Naive thymus-derived CD8-positive, alpha-beta T cell (primary cell): ENCODE measurements at regions not wholly inside any gene's neighbourhood (a gene's known extent, or its start where the extent isn't known, plus 50 kb on each side); places are given as distances from the start of the nearest gene placed in this dataset.

Experiments
- ATAC-seq, 2 donors: fragments of 150-1000 bp; cut with Tn5 transposase in 1 of 2; sonication (Bioruptor Pico), chemical (Tn5 transposase) in 1 of 2; 1 replicate in 1 of 2; 2 replicates in 1 of 2; pipeline ENCODE4 v1.10.0; 2021; ENCODE audit warnings: mild to moderate bottlenecking in 2 of 2, moderate library complexity in 2 of 2
- POLR2A ChIA-PET: fragments of 350-600 bp; sonication (Branson Sonifier 250); formaldehyde crosslinking; loops from one replicate; lab custom pipeline; 2021; ENCODE audit warnings: antibody characterized with exemption; lab: Charles Lee
- DNase-seq, 10 donors: peaks; one replicate each; pipeline versions ENCODE4 v3.0.0 to v3.0.0-alpha.2; 2020 to 2022
- H3K27ac Mint-ChIP-seq, 10 donors: one replicate each; pipeline ENCODE4 v1.8.0; 2020 to 2022; ENCODE audit warnings: mild to moderate bottlenecking in 10 of 10, mixed read lengths in 10 of 10, moderate library complexity in 4 of 10, inconsistent platforms in 1 of 10
- H3K27me3 Mint-ChIP-seq, 5 donors: one replicate each; pipeline ENCODE4 v1.8.0; 2021 to 2022; ENCODE audit warnings: mixed read lengths in 5 of 5
- H3K36me3 Mint-ChIP-seq, 3 donors: one replicate each; pipeline ENCODE4 v1.8.0; 2020 to 2022; ENCODE audit warnings: mixed read lengths in 3 of 3, mild to moderate bottlenecking in 2 of 3, inconsistent platforms in 1 of 3
- H3K4me1 Mint-ChIP-seq, 4 donors: one replicate each; pipeline ENCODE4 v1.8.0; 2021 to 2022; ENCODE audit warnings: mixed read lengths in 4 of 4
- H3K4me3 Mint-ChIP-seq, 10 donors: one replicate each; pipeline ENCODE4 v1.8.0; 2020 to 2022; ENCODE audit warnings: mild to moderate bottlenecking in 10 of 10, mixed read lengths in 10 of 10, moderate library complexity in 6 of 10, inconsistent platforms in 1 of 10
- H3K9me3 Mint-ChIP-seq, 9 donors: one replicate each; pipeline ENCODE4 v1.8.0; 2020 to 2022; ENCODE audit warnings: mixed read lengths in 9 of 9, mild to moderate bottlenecking in 3 of 9, inconsistent platforms in 1 of 9, moderate library complexity in 1 of 9

DNA sequence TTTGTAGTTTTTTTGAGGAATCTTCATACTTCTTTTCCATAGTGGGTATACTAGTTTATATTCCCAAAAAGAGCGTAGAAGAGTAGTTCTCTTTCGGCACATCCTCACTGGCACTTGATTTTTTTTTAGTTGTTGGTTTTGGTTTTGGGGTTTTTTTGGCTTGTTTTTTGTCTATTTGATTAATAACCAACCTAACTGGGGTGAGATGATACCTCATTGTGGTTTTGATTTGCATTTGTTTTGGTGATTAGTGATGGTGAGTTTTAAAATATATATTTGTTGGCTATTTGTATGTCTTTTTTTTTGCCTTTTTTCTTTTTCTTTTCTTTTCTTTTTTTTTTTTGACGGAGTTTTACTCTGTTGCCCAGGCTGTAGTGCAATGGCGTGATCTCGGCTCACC lies 69.7 kb upstream of the BTG1 start:
- H3K9me3 Mint-ChIP-seq = peaks cover 0 to 16% (median 11%) of the 10 kb centered on the region in 9 donors
- ATAC-seq = no peak
- no peak overlapping the region for H3K4me3 Mint-ChIP-seq
- H3K27me3 Mint-ChIP-seq = no peaks in the 10 kb centered on the region
- no peak for DNase-seq
- peak overlapping the region in 1 of 10 donors; percentile 6 for H3K27ac Mint-ChIP-seq
- POLR2A ChIA-PET = interaction anchor here (0.6 to 1.0 kb wide), 5 partner anchors 21 to 184 kb away, joined by 3 to 9 read pairs (median 4); partner anchors contain the start of gene BTG1
- H3K36me3 Mint-ChIP-seq = peaks cover 0 to 11% (median 9%) of the 10 kb centered on the region in 3 donors
- H3K4me1 Mint-ChIP-seq = peaks cover 19 to 48% (median 34%) of the 10 kb centered on the region in 4 donors

GRCh38 chr12:92213166-92213565 lies 67.5 kb upstream of the BTG1 start:
- peaks cover 20 to 56% (median 44%) of the 10 kb centered on the region in 4 donors for H3K4me1 Mint-ChIP-seq
- POLR2A ChIA-PET = interaction anchor here (1.5 to 9.6 kb wide), 2 partner anchors 69 to 107 kb away, joined by 3 to 189 read pairs; partner anchors contain the start of gene BTG1
- peak overlapping the region in 4 of 10 donors; percentile 13 to 67 (median 36) for H3K27ac Mint-ChIP-seq

DNA sequence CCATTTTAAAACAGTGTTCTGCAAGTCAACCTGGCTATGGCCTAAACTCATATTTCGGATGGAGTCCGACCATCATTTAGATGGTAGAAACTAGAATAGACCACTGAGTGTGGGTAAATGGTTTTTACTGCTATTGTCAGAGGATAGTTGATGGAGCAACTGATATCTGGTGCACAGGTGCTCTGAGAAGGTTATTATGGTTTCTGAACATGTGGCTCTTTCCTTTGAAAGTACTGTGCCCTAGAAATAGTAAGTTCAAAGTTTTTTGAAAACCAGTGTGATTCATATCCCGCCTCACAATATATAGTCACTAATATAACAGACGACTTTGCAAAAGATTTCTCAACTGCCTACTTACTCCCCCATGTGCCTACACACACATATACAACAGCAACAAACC lies 64.4 kb upstream of the BTG1 start:
- Mint-ChIP-seq H3K27me3 (no peaks in the 10 kb centered on the region), H3K4me1 (peaks cover 27 to 53% (median 44%) of the 10 kb centered on the region in 4 donors), H3K4me3 (peak overlapping the region; percentile 38 to 87 (median 74)), H3K36me3 (peaks cover 0 to 10% (median 9%) of the 10 kb centered on the region in 3 donors), H3K27ac (peak overlapping the region; percentile 83 to 98 (median 92)), H3K9me3 (peaks cover 0 to 21% (median 10%) of the 10 kb centered on the region in 9 donors)
- POLR2A ChIA-PET = interaction anchor here (1.3 to 9.6 kb wide), 2 partner anchors 66 to 154 kb away, joined by 11 to 189 read pairs; partner anchors contain the start of gene BTG1
- DNase-seq (peak in 2 of 10 donors; percentile 22 to 34), ATAC-seq (peak; percentile 62 to 72)

More at GRCh38 chr12:92213166-92213565, 67.5 kb upstream of the BTG1 start:
- Mint-ChIP-seq H3K27me3 (no peaks in the 10 kb centered on the region), H3K9me3 (peaks cover 0 to 21% (median 10%) of the 10 kb centered on the region in 9 donors), H3K4me3 (no peak overlapping the region), H3K36me3 (peaks cover 0 to 10% (median 9%) of the 10 kb centered on the region in 3 donors)
- no peak for ATAC-seq
- DNase-seq = no peak

GRCh38 chr12:92208613-92209121 lies 63.0 kb upstream of the BTG1 start:
- H3K9me3 Mint-ChIP-seq = peaks cover 0 to 21% (median 6%) of the 10 kb centered on the region in 9 donors
- peak; percentile 87 to 88 for ATAC-seq
- POLR2A ChIA-PET = interaction anchor here (0.6 to 9.6 kb wide), 19 partner anchors 8 to 386 kb away, joined by 3 to 189 read pairs (median 4); partner anchors contain the start of gene BTG1
- H3K27ac Mint-ChIP-seq = peak overlapping the region; percentile 85 to 98 (median 92)
- peaks cover 0 to 10% (median 4%) of the 10 kb centered on the region in 3 donors for H3K36me3 Mint-ChIP-seq
- peak overlapping the region; percentile 45 to 87 (median 76) for H3K4me3 Mint-ChIP-seq
- peaks cover 23 to 49% (median 40%) of the 10 kb centered on the region in 4 donors for H3K4me1 Mint-ChIP-seq
- H3K27me3 Mint-ChIP-seq = no peaks in the 10 kb centered on the region
- DNase-seq = peak in 6 of 10 donors; percentile 7 to 68 (median 46)

GRCh38 chr12:92206596-92206995 lies 61.0 kb upstream of the BTG1 start:
- no peaks in the 10 kb centered on the region for H3K27me3 Mint-ChIP-seq
- peaks cover 0 to 17% (median 2%) of the 10 kb centered on the region in 9 donors for H3K9me3 Mint-ChIP-seq
- H3K27ac Mint-ChIP-seq = peak overlapping the region in 3 of 10 donors; percentile 12 to 50 (median 22)
- DNase-seq = no peak
- no peak overlapping the region for H3K4me3 Mint-ChIP-seq
- H3K4me1 Mint-ChIP-seq = peaks cover 24 to 41% (median 37%) of the 10 kb centered on the region in 4 donors
- H3K36me3 Mint-ChIP-seq = peaks cover 0 to 6% (median under 1%) of the 10 kb centered on the region in 3 donors
- no peak for ATAC-seq
- POLR2A ChIA-PET = interaction anchor here (0.9 to 9.6 kb wide), 4 partner anchors 16 to 191 kb away, joined by 3 to 189 read pairs (median 3); partner anchors contain the start of gene BTG1

DNA sequence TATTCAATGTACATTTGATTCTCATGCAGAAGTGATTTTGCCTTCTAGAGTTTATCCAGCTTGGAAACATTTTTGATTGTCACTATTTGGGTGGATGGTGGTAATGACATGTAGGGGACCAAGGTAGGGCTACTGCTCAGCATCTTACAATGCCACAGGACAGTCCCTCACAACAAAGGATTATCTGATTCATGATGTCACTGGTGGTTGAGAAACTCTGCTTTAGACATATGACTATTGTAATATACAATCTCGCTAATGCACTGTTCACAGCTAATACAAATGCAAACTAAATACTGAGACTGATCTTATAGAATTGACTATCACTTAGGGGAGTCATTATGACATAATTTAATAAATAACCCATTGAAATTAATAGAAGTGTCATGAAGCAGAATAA lies 60.4 kb upstream of the BTG1 start:
- ATAC-seq (no peak), DNase-seq (no peak)
- Mint-ChIP-seq H3K27ac (no peak overlapping the region), H3K9me3 (peaks cover 0 to 12% (median 0%) of the 10 kb centered on the region in 9 donors), H3K4me1 (peaks cover 26 to 41% (median 40%) of the 10 kb centered on the region in 4 donors), H3K4me3 (no peak overlapping the region), H3K27me3 (no peaks in the 10 kb centered on the region), H3K36me3 (peaks cover 0 to 4% (median 0%) of the 10 kb centered on the region in 3 donors)
- POLR2A ChIA-PET = interaction anchor here (0.9 to 9.6 kb wide), 3 partner anchors 16 to 191 kb away, joined by 3 to 189 read pairs (median 3); partner anchors contain the start of gene BTG1

GRCh38 chr12:92199819-92200576 lies 54.4 kb upstream of the BTG1 start:
- Mint-ChIP-seq H3K4me1 (peaks cover 6 to 21% (median 13%) of the 10 kb centered on the region in 4 donors), H3K4me3 (no peak overlapping the region), H3K27ac (peak overlapping the region in 1 of 10 donors; percentile 57), H3K27me3 (no peaks in the 10 kb centered on the region), H3K36me3 (peaks cover 0 to 6% (median 6%) of the 10 kb centered on the region in 3 donors), H3K9me3 (peaks cover 0 to 15% (median 4%) of the 10 kb centered on the region in 9 donors)
- POLR2A ChIA-PET = no interaction called here
- no peak for DNase-seq
- no peak for ATAC-seq

- peaks cover 0 to 6% (median 6%) of the 10 kb centered on the region in 3 donors for H3K36me3 Mint-ChIP-seq
- no peak overlapping the region for H3K4me3 Mint-ChIP-seq
- peaks cover 6 to 21% (median 15%) of the 10 kb centered on the region in 4 donors for H3K4me1 Mint-ChIP-seq
- H3K27ac Mint-ChIP-seq = peak overlapping the region in 1 of 10 donors; percentile 60
- no peak for ATAC-seq
- H3K27me3 Mint-ChIP-seq = no peaks in the 10 kb centered on the region
- peaks cover 0 to 15% (median 4%) of the 10 kb centered on the region in 9 donors for H3K9me3 Mint-ChIP-seq
- DNase-seq = no peak
- POLR2A ChIA-PET = interaction anchor here (1.1 to 2.2 kb wide), 3 partner anchors 11 to 112 kb away, joined by 3 to 15 read pairs (median 9); partner anchors contain the start of gene BTG1
These were observed 52.2 kb upstream of the BTG1 start for GRCh38 chr12:92197815-92198214.

GRCh38 chr12:92196368-92196767 lies 50.7 kb upstream of the BTG1 start:
- DNase-seq = no peak
- ATAC-seq = no peak
- Mint-ChIP-seq H3K36me3 (peaks cover 0 to 6% (median 6%) of the 10 kb centered on the region in 3 donors), H3K4me1 (peaks cover 4 to 21% (median 16%) of the 10 kb centered on the region in 4 donors), H3K27me3 (no peaks in the 10 kb centered on the region), H3K9me3 (peaks cover 0 to 15% (median 4%) of the 10 kb centered on the region in 9 donors), H3K27ac (no peak overlapping the region), H3K4me3 (no peak overlapping the region)
- POLR2A ChIA-PET = interaction anchor here (0.5 to 2.2 kb wide), 3 partner anchors 17 to 50 kb away, joined by 3 to 9 read pairs (median 3); partner anchors contain the start of gene BTG1
